B cell (primary cell): ENCODE measurements at regions not wholly inside any gene's neighbourhood (a gene's known extent, or its start where the extent isn't known, plus 50 kb on each side); places are given as distances from the start of the nearest gene placed in this dataset.

ENCODE experiments used
- EZH2 ChIP-seq: IDR thresholded peaks from 2 replicates; pipeline ENCODE4 v1.6.1; 2012; ENCODE audit warnings: borderline replicate concordance, low read depth, mild to moderate bottlenecking, moderate library complexity, low read length; ENCODE audit not compliant: insufficient read depth, poor library complexity, severe bottlenecking
- TF ChIP-seq, protein P1 (sequence below): fragments of 200-600 bp; IDR thresholded peaks from one replicate; pipeline ENCODE4 v1.8.0; 2022; ENCODE audit warnings: antibody characterized with exemption, mild to moderate bottlenecking

DNA sequence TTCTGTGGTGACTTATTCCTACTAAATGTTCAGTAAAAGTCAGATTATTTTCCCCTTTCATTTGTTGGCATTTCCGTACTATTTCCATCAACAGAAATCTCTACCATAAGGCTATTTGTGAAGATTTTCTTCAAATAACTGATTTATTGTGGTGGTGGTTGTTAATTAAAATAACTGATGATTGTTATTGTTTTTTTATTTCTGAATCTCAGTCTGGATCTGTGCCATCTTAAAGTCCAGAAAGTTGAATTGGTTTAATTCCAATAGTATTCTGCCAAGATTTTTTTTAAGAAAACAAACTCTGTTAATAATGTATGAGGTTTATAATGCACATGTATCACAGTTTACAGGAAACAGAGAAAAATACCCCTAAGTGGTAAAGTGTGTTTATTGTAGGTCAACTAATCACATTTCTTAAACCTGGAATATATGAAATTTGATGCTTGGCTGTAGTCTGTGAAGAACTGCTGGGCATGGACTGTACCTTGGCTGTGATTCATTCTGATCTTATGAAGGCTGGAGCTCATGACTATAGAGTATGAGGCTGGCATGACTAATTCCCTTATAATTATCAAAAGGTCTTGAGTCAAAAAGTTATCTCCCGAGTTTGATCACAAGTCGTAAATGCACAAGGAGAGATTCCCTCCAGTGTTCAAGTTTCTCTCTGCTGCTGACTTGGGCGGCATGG is 134.2 kb upstream of the RND3 start:
- TF ChIP-seq, protein P1, sequence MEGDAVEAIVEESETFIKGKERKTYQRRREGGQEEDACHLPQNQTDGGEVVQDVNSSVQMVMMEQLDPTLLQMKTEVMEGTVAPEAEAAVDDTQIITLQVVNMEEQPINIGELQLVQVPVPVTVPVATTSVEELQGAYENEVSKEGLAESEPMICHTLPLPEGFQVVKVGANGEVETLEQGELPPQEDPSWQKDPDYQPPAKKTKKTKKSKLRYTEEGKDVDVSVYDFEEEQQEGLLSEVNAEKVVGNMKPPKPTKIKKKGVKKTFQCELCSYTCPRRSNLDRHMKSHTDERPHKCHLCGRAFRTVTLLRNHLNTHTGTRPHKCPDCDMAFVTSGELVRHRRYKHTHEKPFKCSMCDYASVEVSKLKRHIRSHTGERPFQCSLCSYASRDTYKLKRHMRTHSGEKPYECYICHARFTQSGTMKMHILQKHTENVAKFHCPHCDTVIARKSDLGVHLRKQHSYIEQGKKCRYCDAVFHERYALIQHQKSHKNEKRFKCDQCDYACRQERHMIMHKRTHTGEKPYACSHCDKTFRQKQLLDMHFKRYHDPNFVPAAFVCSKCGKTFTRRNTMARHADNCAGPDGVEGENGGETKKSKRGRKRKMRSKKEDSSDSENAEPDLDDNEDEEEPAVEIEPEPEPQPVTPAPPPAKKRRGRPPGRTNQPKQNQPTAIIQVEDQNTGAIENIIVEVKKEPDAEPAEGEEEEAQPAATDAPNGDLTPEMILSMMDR, result no peak
- TF ChIP-seq EZH2, result no peak
